ENCODE measurements at regions not wholly inside any gene's neighbourhood (a gene's known extent, or its start where the extent isn't known, plus 50 kb on each side); places are given as distances from the start of the nearest gene placed in this dataset.

GRCh38 chr13:58858870-58859371 is 1227.4 kb downstream of the PCDH17 start:
- Histone ChIP-seq H3K36me3 (ENCODE audit: insufficient read depth, insufficient read length, low read length) (no peaks in the 10 kb centered on the region), H3K27me3 (ENCODE audit: insufficient read depth, insufficient read length) (no peaks in the 10 kb centered on the region), H3K4me1 (ENCODE audit: insufficient read depth, insufficient read length) (no peaks in the 10 kb centered on the region), H3K9ac (ENCODE audit: insufficient read length, low read depth) (no peak overlapping the region), H3K9me3 (ENCODE audit: insufficient read depth, low read length) (no peaks in the 10 kb centered on the region), H3K4me3 (ENCODE audit: insufficient read length, low read depth) (no peak overlapping the region)
- no peak for DNase-seq (ENCODE audit: low read depth, low spot score)
- TF ChIP-seq YY1 (IDR thresholded peaks at IDR 0.05; ENCODE audit: insufficient read depth, insufficient read length): no peak
- TF ChIP-seq ZNF274 (IDR thresholded peaks at IDR 0.05; ENCODE audit: low read depth, low read length): no peak
- TF ChIP-seq SUZ12 (IDR thresholded peaks at IDR 0.05; ENCODE audit: extremely low read depth, insufficient read depth, insufficient read length): no peak

DNA sequence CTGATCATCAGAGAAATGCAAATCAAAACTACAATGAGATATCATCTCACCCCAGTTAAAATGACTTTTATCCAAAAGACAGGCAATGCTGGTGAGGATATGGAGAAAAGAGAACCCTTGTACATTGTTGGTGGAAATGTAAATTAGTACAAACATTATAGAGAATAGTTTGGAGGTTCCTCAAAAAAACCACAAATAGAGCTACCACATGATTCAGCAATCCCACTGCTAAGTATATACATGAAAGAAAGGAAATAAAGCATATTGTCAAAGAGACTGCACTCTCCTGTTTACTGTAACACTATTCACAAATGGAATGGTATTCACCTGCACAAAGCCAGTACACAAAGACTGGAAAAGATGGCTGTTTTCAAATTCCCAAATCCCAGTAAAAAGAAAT is 1233.7 kb downstream of the PCDH17 start:
- H3K9me3 ChIP-seq (ENCODE audit: insufficient read depth, low read length): no peaks in the 10 kb centered on the region
- no peak overlapping the region for H3K4me3 ChIP-seq (ENCODE audit: insufficient read length, low read depth)
- H3K9ac ChIP-seq (ENCODE audit: insufficient read length, low read depth): no peak overlapping the region
- TF ChIP-seq SUZ12 (IDR thresholded peaks at IDR 0.05; ENCODE audit: extremely low read depth, insufficient read depth, insufficient read length) (no peak), YY1 (IDR thresholded peaks at IDR 0.05; ENCODE audit: insufficient read depth, insufficient read length) (no peak), ZNF274 (IDR thresholded peaks at IDR 0.05; ENCODE audit: low read depth, low read length) (no peak)
- no peak for DNase-seq (ENCODE audit: low read depth, low spot score)
- H3K36me3 ChIP-seq (ENCODE audit: insufficient read depth, insufficient read length, low read length): no peaks in the 10 kb centered on the region
- no peaks in the 10 kb centered on the region for H3K4me1 ChIP-seq (ENCODE audit: insufficient read depth, insufficient read length)
- no peaks in the 10 kb centered on the region for H3K27me3 ChIP-seq (ENCODE audit: insufficient read depth, insufficient read length)

DNA sequence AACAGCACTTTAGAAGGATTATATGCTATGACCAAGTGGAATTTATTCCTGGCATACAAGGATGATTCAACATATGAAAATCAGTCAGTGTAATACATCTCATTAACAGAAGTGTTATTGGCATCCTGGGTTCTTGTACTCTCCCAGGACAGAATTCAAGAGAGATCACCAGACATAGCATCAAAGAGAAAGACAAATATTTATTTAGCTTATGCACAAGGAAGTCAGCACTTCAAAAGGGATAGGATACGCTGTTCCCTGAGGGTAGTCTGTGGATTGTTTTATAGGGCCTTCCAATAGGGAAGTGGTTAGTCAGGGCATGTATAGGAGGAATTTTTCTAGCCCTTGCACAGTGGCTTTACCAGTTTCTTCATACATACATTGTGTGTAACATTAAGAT is 1238.0 kb downstream of the PCDH17 start:
- TF ChIP-seq YY1 (IDR thresholded peaks at IDR 0.05; ENCODE audit: insufficient read depth, insufficient read length) (no peak), SUZ12 (IDR thresholded peaks at IDR 0.05; ENCODE audit: extremely low read depth, insufficient read depth, insufficient read length) (no peak), ZNF274 (IDR thresholded peaks at IDR 0.05; ENCODE audit: low read depth, low read length) (no peak)
- no peak for DNase-seq (ENCODE audit: low read depth, low spot score)

DNA sequence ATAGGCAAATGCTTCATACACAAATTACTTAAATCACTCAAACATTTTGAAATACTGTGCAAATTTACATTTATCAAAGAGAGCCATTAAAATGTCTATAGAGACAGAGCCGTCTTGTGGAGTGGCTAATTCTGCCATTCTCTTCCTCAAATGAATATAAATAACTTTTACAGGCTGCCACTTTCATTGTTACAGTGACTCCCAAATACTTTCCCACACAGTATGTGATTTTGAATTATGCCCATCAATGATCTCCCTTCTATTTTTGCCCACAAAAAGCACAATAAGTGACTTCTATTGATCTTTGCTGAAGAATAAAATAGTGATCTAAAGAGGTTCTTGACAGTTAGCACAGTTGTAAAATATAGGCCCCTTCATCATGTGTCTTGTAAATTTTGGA is 1244.9 kb downstream of the PCDH17 start:
- no peak for DNase-seq (ENCODE audit: low read depth, low spot score)
- no peaks in the 10 kb centered on the region for H3K9me3 ChIP-seq (ENCODE audit: insufficient read depth, low read length)
- H3K4me1 ChIP-seq (ENCODE audit: insufficient read depth, insufficient read length): no peaks in the 10 kb centered on the region
- H3K36me3 ChIP-seq (ENCODE audit: insufficient read depth, insufficient read length, low read length): no peaks in the 10 kb centered on the region
- no peak overlapping the region for H3K4me3 ChIP-seq (ENCODE audit: insufficient read length, low read depth)
- H3K9ac ChIP-seq (ENCODE audit: insufficient read length, low read depth): no peak overlapping the region
- no peaks in the 10 kb centered on the region for H3K27me3 ChIP-seq (ENCODE audit: insufficient read depth, insufficient read length)
- TF ChIP-seq ZNF274 (IDR thresholded peaks at IDR 0.05; ENCODE audit: low read depth, low read length) (no peak), SUZ12 (IDR thresholded peaks at IDR 0.05; ENCODE audit: extremely low read depth, insufficient read depth, insufficient read length) (no peak), YY1 (IDR thresholded peaks at IDR 0.05; ENCODE audit: insufficient read depth, insufficient read length) (no peak)

More for the DNA sequence above, 1238.0 kb downstream of the PCDH17 start:
- Histone ChIP-seq H3K4me1 (ENCODE audit: insufficient read depth, insufficient read length) (no peaks in the 10 kb centered on the region), H3K36me3 (ENCODE audit: insufficient read depth, insufficient read length, low read length) (no peaks in the 10 kb centered on the region), H3K27me3 (ENCODE audit: insufficient read depth, insufficient read length) (no peaks in the 10 kb centered on the region), H3K9ac (ENCODE audit: insufficient read length, low read depth) (no peak overlapping the region), H3K4me3 (ENCODE audit: insufficient read length, low read depth) (no peak overlapping the region), H3K9me3 (ENCODE audit: insufficient read depth, low read length) (no peaks in the 10 kb centered on the region)

DNA sequence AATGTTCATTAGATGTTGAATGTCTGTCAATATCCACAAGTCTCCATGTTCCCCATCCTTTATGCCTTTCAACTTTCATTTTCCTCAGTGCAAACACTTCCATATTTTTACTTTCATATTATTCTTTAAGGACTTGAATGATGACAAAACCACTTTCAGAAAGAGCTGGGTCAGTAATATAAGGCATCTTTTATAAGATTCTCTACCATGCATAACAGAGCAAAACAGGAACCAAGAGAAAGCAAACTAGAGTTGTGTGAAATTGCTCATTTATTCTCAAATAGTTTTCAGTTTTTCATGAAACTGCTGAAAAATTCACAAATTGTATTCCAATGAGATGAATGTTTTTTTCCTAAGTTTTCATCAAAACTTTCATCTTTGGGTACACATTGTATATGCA is 1247.6 kb downstream of the PCDH17 start:
- TF ChIP-seq YY1 (IDR thresholded peaks at IDR 0.05; ENCODE audit: insufficient read depth, insufficient read length) (no peak), SUZ12 (IDR thresholded peaks at IDR 0.05; ENCODE audit: extremely low read depth, insufficient read depth, insufficient read length) (no peak), ZNF274 (IDR thresholded peaks at IDR 0.05; ENCODE audit: low read depth, low read length) (no peak)
- Histone ChIP-seq H3K9me3 (ENCODE audit: insufficient read depth, low read length) (no peaks in the 10 kb centered on the region), H3K27me3 (ENCODE audit: insufficient read depth, insufficient read length) (no peaks in the 10 kb centered on the region), H3K4me3 (ENCODE audit: insufficient read length, low read depth) (no peak overlapping the region), H3K9ac (ENCODE audit: insufficient read length, low read depth) (no peak overlapping the region), H3K4me1 (ENCODE audit: insufficient read depth, insufficient read length) (no peaks in the 10 kb centered on the region), H3K36me3 (ENCODE audit: insufficient read depth, insufficient read length, low read length) (no peaks in the 10 kb centered on the region)
- DNase-seq (ENCODE audit: low read depth, low spot score): no peak

DNA sequence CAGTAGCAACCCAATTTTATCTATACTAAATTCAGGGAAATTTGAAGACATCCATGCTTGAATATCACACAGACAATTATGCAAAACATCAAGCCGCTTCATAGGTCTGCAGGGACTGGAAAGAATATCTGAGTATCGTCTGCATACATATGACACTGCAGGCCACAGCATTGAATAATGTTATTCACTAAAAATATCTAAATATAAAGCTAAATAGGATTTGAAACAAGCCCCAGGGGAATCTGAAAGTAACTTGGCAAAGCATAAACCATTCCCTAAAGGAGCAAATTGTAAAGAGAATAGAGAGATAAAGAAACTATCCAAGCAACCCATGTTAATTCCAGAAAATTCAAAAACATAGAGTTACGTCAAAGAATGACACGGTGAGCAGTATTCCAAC is 1251.0 kb downstream of the PCDH17 start:
- TF ChIP-seq SUZ12 (IDR thresholded peaks at IDR 0.05; ENCODE audit: extremely low read depth, insufficient read depth, insufficient read length): no peak
- TF ChIP-seq YY1 (IDR thresholded peaks at IDR 0.05; ENCODE audit: insufficient read depth, insufficient read length): no peak
- Histone ChIP-seq H3K27me3 (ENCODE audit: insufficient read depth, insufficient read length) (no peaks in the 10 kb centered on the region), H3K36me3 (ENCODE audit: insufficient read depth, insufficient read length, low read length) (no peaks in the 10 kb centered on the region), H3K4me3 (ENCODE audit: insufficient read length, low read depth) (no peak overlapping the region), H3K4me1 (ENCODE audit: insufficient read depth, insufficient read length) (no peaks in the 10 kb centered on the region), H3K9ac (ENCODE audit: insufficient read length, low read depth) (no peak overlapping the region), H3K9me3 (ENCODE audit: insufficient read depth, low read length) (no peaks in the 10 kb centered on the region)
- no peak for DNase-seq (ENCODE audit: low read depth, low spot score)

- Histone ChIP-seq H3K4me1 (ENCODE audit: insufficient read depth, insufficient read length) (no peaks in the 10 kb centered on the region), H3K4me3 (ENCODE audit: insufficient read length, low read depth) (no peak overlapping the region), H3K9me3 (ENCODE audit: insufficient read depth, low read length) (no peaks in the 10 kb centered on the region), H3K9ac (ENCODE audit: insufficient read length, low read depth) (no peak overlapping the region), H3K36me3 (ENCODE audit: insufficient read depth, insufficient read length, low read length) (no peaks in the 10 kb centered on the region), H3K27me3 (ENCODE audit: insufficient read depth, insufficient read length) (no peaks in the 10 kb centered on the region)
- DNase-seq (ENCODE audit: low read depth, low spot score): no peak
- TF ChIP-seq ZNF274 (IDR thresholded peaks at IDR 0.05; ENCODE audit: low read depth, low read length): no peak
- no peak for TF ChIP-seq YY1 (IDR thresholded peaks at IDR 0.05; ENCODE audit: insufficient read depth, insufficient read length)
- TF ChIP-seq SUZ12 (IDR thresholded peaks at IDR 0.05; ENCODE audit: extremely low read depth, insufficient read depth, insufficient read length): no peak
These were observed 1251.9 kb downstream of the PCDH17 start for GRCh38 chr13:58883405-58883804.

All from NT2/D1 (cell line).